Neural crest cell (in vitro differentiated cells): ENCODE measurements at regions not wholly inside any gene's neighbourhood (a gene's known extent, or its start where the extent isn't known, plus 50 kb on each side); places are given as distances from the start of the nearest gene placed in this dataset.

Experiments used
- DNase-seq: peaks from one replicate; pipeline ENCODE4 v3.0.0; 2021; ENCODE audit warnings: low read depth, mixed read lengths, low spot score
- H3K27ac Mint-ChIP-seq: one replicate; pipeline ENCODE4 v1.8.0; 2021; ENCODE audit warnings: mild to moderate bottlenecking, mixed read lengths; ENCODE audit not compliant: unreplicated experiment
- H3K27me3 Mint-ChIP-seq: 2 replicates; pipeline ENCODE4 v1.8.0; 2021; ENCODE audit warnings: low read depth, mild to moderate bottlenecking, mixed read lengths
- H3K36me3 Mint-ChIP-seq: 2 replicates; pipeline ENCODE4 v1.8.0; 2021; ENCODE audit warnings: low read depth, mild to moderate bottlenecking, mixed read lengths
- H3K4me1 Mint-ChIP-seq: 2 replicates; pipeline ENCODE4 v1.8.0; 2021; ENCODE audit warnings: mixed read lengths
- H3K4me3 Mint-ChIP-seq: one replicate; pipeline ENCODE4 v1.8.0; 2021; ENCODE audit warnings: mild to moderate bottlenecking, mixed read lengths
- H3K9me3 Mint-ChIP-seq: 2 replicates; pipeline ENCODE4 v1.8.0; 2021; ENCODE audit warnings: mixed read lengths
- CTCF ChIP-seq: fragments of 200-600 bp; sonication (generic); conservative IDR thresholded peaks from 2 replicates; pipeline ENCODE4 v1.5.0; 2021; ENCODE audit warnings: antibody characterized with exemption, mild to moderate bottlenecking

- TF ChIP-seq CTCF = no peak
- Mint-ChIP-seq H3K27me3 (no peaks in the 10 kb centered on the region), H3K4me3 (no peak overlapping the region)
Observed at GRCh38 chr16:62648256-62648655, 612.0 kb upstream of the CDH8 start.

GRCh38 chr16:62644030-62644812, 608.0 kb upstream of the CDH8 start:
- Mint-ChIP-seq H3K27ac (no peak overlapping the region), H3K4me1 (peaks cover 7% of the 10 kb centered on the region), H3K9me3 (peaks cover 4% of the 10 kb centered on the region), H3K4me3 (no peak overlapping the region), H3K27me3 (no peaks in the 10 kb centered on the region), H3K36me3 (no peaks in the 10 kb centered on the region)
- TF ChIP-seq CTCF = no peak
- no peak for DNase-seq

More at GRCh38 chr16:62648256-62648655, 612.0 kb upstream of the CDH8 start:
- no peak overlapping the region for H3K27ac Mint-ChIP-seq
- H3K36me3 Mint-ChIP-seq = no peaks in the 10 kb centered on the region
- DNase-seq = no peak
- H3K9me3 Mint-ChIP-seq = peaks cover 6% of the 10 kb centered on the region
- H3K4me1 Mint-ChIP-seq = no peaks in the 10 kb centered on the region

GRCh38 chr16:62642677-62643076, 606.4 kb upstream of the CDH8 start:
- Mint-ChIP-seq H3K36me3 (no peaks in the 10 kb centered on the region), H3K9me3 (no peaks in the 10 kb centered on the region), H3K4me1 (peaks cover 12% of the 10 kb centered on the region), H3K27me3 (no peaks in the 10 kb centered on the region), H3K4me3 (no peak overlapping the region), H3K27ac (no peak overlapping the region)
- no peak for DNase-seq
- no peak for TF ChIP-seq CTCF

- no peaks in the 10 kb centered on the region for H3K9me3 Mint-ChIP-seq
- H3K27ac Mint-ChIP-seq = no peak overlapping the region
- no peak for TF ChIP-seq CTCF
- H3K4me1 Mint-ChIP-seq = peaks cover 12% of the 10 kb centered on the region
- H3K27me3 Mint-ChIP-seq = no peaks in the 10 kb centered on the region
- no peak for DNase-seq
- H3K36me3 Mint-ChIP-seq = no peaks in the 10 kb centered on the region
- H3K4me3 Mint-ChIP-seq = no peak overlapping the region
Observed at GRCh38 chr16:62639890-62640289, 603.7 kb upstream of the CDH8 start.

GRCh38 chr16:62638964-62639870, 603.0 kb upstream of the CDH8 start:
- DNase-seq = no peak
- peak overlapping the region; percentile 5 for H3K27ac Mint-ChIP-seq
- H3K4me3 Mint-ChIP-seq = no peak overlapping the region

More at GRCh38 chr16:62638964-62639870, 603.0 kb upstream of the CDH8 start:
- Mint-ChIP-seq H3K9me3 (no peaks in the 10 kb centered on the region), H3K4me1 (peaks cover 12% of the 10 kb centered on the region), H3K27me3 (no peaks in the 10 kb centered on the region), H3K36me3 (no peaks in the 10 kb centered on the region)
- no peak for TF ChIP-seq CTCF
